Peyer's patch (tissue), 4 donors: ENCODE measurements at regions not wholly inside any gene's neighbourhood (a gene's known extent, or its start where the extent isn't known, plus 50 kb on each side); places are given as distances from the start of the nearest gene placed in this dataset.

Source experiments
- CTCF ChIP-seq, 6 experiments: fragments of 450-650 bp in 4 of 6; fragments of 200-600 bp in 2 of 6; sonication (generic) in 1 of 6; IDR thresholded peaks; one replicate each; pipeline ENCODE4 v1.5.1; 2017 to 2019; ENCODE audit warnings: antibody characterized with exemption in 6 of 6, mild to moderate bottlenecking in 3 of 6, moderate library complexity in 1 of 6
- POLR2A ChIP-seq, 2 donors: fragments of 450-650 bp; IDR thresholded peaks; one replicate each; pipeline ENCODE4 v1.5.1; 2017; ENCODE audit warnings: antibody characterized with exemption in 2 of 2, mild to moderate bottlenecking in 2 of 2, moderate library complexity in 2 of 2

- TF ChIP-seq POLR2A (IDR thresholded peaks at IDR 0.05) (no peak), CTCF (IDR thresholded peaks at IDR 0.05) (no peak)
These were observed 135.9 kb upstream of the ADAMTSL1 start for GRCh38 chr9:18338042-18338441.
